Neutrophil (primary cell): ENCODE measurements at regions not wholly inside any gene's neighbourhood (a gene's known extent, or its start where the extent isn't known, plus 50 kb on each side); places are given as distances from the start of the nearest gene placed in this dataset.

Source experiments
- H3K27ac ChIP-seq: fragments of 200-600 bp; sonication (generic); 2 replicates; pipeline ENCODE4 v1.5.1; 2016; ENCODE audit warnings: mild to moderate bottlenecking, moderate library complexity
- H3K27me3 ChIP-seq: fragments of 200-600 bp; sonication (generic); 2 replicates; pipeline ENCODE4 v1.6.0; 2016; ENCODE audit warnings: mild to moderate bottlenecking
- H3K36me3 ChIP-seq: fragments of 200-600 bp; sonication (generic); 2 replicates; pipeline ENCODE4 v1.5.1; 2017
- H3K4me1 ChIP-seq, 2 experiments: fragments of 200-600 bp in 1 of 2; sonication (generic) in 1 of 2; 1 replicate in 1 of 2; 2 replicates in 1 of 2; pipeline versions ENCODE4 v1.5.1 to v1.6.1; 2013 to 2016; ENCODE audit warnings: low read depth in 1 of 2, low read length in 1 of 2, mild to moderate bottlenecking in 1 of 2, moderate library complexity in 1 of 2; ENCODE audit not compliant: control insufficient read depth in 1 of 2, insufficient read depth in 1 of 2
- H3K4me3 ChIP-seq, 2 experiments: fragments of 200-600 bp in 1 of 2; sonication (generic) in 1 of 2; 1 replicate in 1 of 2; 2 replicates in 1 of 2; pipeline ENCODE4 v1.5.1; 2013 to 2016; ENCODE audit warnings: low read depth in 1 of 2, low read length in 1 of 2, mild to moderate bottlenecking in 1 of 2, moderate library complexity in 1 of 2
- H3K9me3 ChIP-seq: fragments of 200-600 bp; sonication (generic); 2 replicates; pipeline ENCODE4 v1.5.1; 2016
- CTCF ChIP-seq: fragments of 200-600 bp; sonication (generic); IDR thresholded peaks from 2 replicates; pipeline ENCODE4 v1.5.1; 2016; ENCODE audit warnings: antibody characterized with exemption

- Histone ChIP-seq H3K4me1 (no peaks in the 10 kb centered on the region), H3K27me3 (no peaks in the 10 kb centered on the region), H3K27ac (no peak overlapping the region), H3K4me3 (no peak overlapping the region), H3K36me3 (no peaks in the 10 kb centered on the region), H3K9me3 (no peaks in the 10 kb centered on the region)
- peak; percentile 45 for TF ChIP-seq CTCF
Measured at GRCh38 chr1:17984583-17984982, 123.0 kb upstream of the IGSF21 start.

- no peaks in the 10 kb centered on the region for H3K36me3 ChIP-seq
- no peak overlapping the region for H3K4me3 ChIP-seq
- H3K9me3 ChIP-seq = no peaks in the 10 kb centered on the region
- H3K27ac ChIP-seq = no peak overlapping the region
- no peaks in the 10 kb centered on the region for H3K27me3 ChIP-seq
- H3K4me1 ChIP-seq = no peaks in the 10 kb centered on the region
- TF ChIP-seq CTCF = no peak
Measured at GRCh38 chr1:17986156-17986555, 121.4 kb upstream of the IGSF21 start.

DNA sequence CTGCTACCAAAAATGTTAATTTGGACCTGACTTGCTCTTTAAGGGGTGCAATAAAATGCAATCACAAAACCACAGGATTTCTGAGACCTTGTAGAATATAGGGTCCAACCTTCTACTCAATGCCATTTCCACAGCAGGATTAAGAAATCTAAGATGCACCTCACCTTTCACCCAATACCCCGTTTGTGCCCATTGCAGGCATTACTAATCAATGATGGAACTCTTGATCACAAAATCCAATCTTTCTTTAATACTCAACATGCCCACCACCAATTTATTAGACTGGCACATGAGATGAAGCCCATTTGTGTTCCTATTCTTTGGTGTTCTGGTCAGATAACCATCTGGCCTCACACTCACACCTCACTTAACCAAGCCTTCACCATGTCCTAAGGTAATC, 117.2 kb upstream of the IGSF21 start:
- no peak overlapping the region for H3K27ac ChIP-seq
- no peak for TF ChIP-seq CTCF
- no peaks in the 10 kb centered on the region for H3K9me3 ChIP-seq
- no peaks in the 10 kb centered on the region for H3K4me1 ChIP-seq
- H3K27me3 ChIP-seq = no peaks in the 10 kb centered on the region
- no peak overlapping the region for H3K4me3 ChIP-seq
- H3K36me3 ChIP-seq = no peaks in the 10 kb centered on the region

DNA sequence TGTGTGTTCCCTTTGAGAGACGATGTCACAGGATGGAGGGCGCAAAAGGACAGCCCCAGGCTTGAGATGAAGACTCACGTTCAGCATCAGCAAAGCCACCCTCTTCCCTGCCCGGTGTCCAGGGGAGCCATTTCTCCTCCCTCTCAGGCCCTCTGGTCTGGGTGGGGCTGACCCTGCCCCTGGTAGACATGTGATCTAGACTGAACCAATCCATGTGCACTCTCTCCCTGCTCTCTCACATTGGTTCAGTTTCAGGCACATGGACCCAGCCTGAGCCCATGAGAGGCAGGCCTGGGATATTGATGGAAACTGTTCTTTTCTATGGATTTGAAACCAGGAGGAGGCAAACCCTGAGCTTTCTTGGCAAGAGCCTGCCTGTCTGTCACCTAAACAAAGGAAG, 115.6 kb upstream of the IGSF21 start:
- no peak for TF ChIP-seq CTCF
- Histone ChIP-seq H3K9me3 (no peaks in the 10 kb centered on the region), H3K4me3 (no peak overlapping the region), H3K36me3 (no peaks in the 10 kb centered on the region), H3K27me3 (no peaks in the 10 kb centered on the region), H3K27ac (no peak overlapping the region), H3K4me1 (no peaks in the 10 kb centered on the region)

DNA sequence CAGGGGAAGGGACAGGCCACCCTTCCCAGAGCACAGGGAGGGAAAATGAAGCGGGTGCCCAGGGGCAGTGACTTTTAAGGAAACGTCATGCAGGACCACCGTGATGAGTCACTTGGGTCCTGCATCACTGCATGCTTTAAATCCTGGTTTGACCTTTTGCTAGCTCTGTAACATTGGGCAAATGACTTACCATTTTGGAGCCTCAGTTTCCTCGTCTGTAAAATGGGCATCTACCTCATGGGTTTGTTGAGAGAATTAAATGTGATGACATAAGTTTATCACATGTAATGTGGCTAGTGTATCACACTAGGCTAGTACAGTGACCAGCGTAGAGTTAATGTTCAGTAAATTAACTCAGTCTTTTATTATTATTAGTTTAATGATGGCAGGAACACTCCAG, 114.8 kb upstream of the IGSF21 start:
- Histone ChIP-seq H3K27ac (no peak overlapping the region), H3K4me3 (no peak overlapping the region), H3K9me3 (no peaks in the 10 kb centered on the region)

More for the DNA sequence above, 114.8 kb upstream of the IGSF21 start:
- H3K36me3 ChIP-seq = no peaks in the 10 kb centered on the region
- no peaks in the 10 kb centered on the region for H3K27me3 ChIP-seq
- no peaks in the 10 kb centered on the region for H3K4me1 ChIP-seq
- TF ChIP-seq CTCF = no peak
